GM12873 (cell line): ENCODE measurements at regions not wholly inside any gene's neighbourhood (a gene's known extent, or its start where the extent isn't known, plus 50 kb on each side); places are given as distances from the start of the nearest gene placed in this dataset.

ENCODE experiments used
- TF ChIP-seq, protein P1 (sequence below): IDR thresholded peaks from 2 replicates; pipeline ENCODE4 v1.5.1; 2012; ENCODE audit warnings: low read depth, mild to moderate bottlenecking, moderate library complexity, low read length, control low read depth; ENCODE audit not compliant: insufficient read depth; ENCODE audit errors: missing control alignments

- TF ChIP-seq, protein P1, sequence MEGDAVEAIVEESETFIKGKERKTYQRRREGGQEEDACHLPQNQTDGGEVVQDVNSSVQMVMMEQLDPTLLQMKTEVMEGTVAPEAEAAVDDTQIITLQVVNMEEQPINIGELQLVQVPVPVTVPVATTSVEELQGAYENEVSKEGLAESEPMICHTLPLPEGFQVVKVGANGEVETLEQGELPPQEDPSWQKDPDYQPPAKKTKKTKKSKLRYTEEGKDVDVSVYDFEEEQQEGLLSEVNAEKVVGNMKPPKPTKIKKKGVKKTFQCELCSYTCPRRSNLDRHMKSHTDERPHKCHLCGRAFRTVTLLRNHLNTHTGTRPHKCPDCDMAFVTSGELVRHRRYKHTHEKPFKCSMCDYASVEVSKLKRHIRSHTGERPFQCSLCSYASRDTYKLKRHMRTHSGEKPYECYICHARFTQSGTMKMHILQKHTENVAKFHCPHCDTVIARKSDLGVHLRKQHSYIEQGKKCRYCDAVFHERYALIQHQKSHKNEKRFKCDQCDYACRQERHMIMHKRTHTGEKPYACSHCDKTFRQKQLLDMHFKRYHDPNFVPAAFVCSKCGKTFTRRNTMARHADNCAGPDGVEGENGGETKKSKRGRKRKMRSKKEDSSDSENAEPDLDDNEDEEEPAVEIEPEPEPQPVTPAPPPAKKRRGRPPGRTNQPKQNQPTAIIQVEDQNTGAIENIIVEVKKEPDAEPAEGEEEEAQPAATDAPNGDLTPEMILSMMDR: no peak
Observed at GRCh38 chr9:34884747-34885189, 73.3 kb upstream of the PHF24 start.

GRCh38 chr9:34876096-34876495 is 82.0 kb upstream of the PHF24 start:
- TF ChIP-seq, protein P1: no peak

DNA sequence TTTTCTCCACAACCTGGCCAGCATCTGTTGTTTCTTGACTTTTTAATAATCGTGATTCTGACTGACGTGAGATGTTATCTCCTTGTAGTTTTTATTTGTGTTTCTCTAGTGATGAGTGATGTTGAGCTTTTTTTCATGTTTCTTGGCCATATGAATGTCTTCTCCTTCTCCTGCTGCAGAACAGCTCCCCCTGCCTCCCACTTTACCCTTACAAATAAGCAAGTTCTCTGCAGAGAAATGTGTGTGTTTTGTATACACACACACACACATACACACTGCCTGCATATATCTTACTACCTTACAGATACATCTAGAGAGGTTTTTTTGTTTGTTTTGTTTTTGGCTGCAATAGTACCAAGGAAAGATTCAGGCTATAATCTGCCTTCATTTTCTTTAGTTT is 88.7 kb upstream of the PHF24 start:
- TF ChIP-seq, protein P1: peak; percentile 36

DNA sequence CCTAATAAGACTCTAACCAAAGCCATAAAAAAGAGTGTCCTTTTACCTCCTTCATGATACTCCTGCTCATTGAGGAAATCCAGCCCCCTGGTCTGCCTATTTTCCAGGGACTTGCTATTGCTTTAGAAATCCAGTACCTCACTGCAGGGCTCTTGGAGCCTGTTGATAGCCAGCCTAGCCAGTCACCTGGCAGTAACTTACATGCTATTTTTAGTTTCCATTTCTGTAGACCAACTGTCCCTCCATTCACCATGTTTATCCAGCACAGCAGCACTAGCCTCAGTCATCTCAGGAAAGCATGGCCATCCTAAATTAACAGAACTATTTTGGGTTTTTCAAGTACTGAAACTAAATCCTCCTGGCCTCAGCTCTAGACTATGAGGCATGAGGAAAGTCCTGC is 91.5 kb upstream of the PHF24 start:
- TF ChIP-seq, protein P1: no peak

- TF ChIP-seq, protein P1: no peak
Observed at GRCh38 chr9:34863426-34863825, 94.7 kb upstream of the PHF24 start.

DNA sequence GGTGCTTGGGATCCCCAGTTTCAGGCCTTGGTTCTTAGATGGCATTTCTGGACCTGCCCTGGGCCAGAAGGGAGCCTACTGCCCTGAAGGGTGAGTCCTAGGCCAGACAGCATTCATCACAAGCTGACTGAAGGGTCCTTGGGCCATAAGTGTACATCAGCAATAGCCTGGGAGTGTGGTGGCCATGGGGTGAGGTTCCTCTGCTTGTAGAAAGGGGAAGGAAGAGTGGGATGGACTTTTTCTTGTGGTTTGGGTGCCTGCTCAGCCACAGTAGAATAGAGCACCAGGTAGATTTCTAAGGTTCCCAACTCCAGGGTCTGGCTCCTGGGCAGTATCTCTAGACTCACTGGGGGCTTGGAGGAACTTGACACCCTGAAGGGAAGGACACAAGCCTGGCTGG is 95.2 kb upstream of the PHF24 start:
- TF ChIP-seq, protein P1: no peak

DNA sequence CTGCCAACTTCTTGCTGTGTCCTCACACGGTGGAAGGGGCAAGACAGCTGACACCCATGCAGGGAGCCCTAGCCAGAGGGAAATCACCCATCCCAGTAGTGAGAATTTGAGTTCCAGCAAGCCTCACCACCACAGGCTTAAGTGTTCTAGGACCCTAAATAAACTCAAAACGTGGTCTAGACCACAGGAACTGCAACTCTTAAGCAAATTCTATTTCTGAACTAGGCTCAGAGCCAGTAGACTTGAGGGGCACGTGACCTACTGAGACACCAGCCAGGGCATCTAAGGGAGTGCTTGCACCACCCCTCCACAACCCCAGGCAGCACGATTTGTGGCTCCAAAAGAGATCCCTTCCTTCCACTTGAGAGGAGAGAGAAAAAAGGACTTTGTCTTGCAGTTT is 96.0 kb upstream of the PHF24 start:
- TF ChIP-seq, protein P1: no peak
